ENCODE measurements at regions not wholly inside any gene's neighbourhood (a gene's known extent, or its start where the extent isn't known, plus 50 kb on each side); places are given as distances from the start of the nearest gene placed in this dataset.

DNA sequence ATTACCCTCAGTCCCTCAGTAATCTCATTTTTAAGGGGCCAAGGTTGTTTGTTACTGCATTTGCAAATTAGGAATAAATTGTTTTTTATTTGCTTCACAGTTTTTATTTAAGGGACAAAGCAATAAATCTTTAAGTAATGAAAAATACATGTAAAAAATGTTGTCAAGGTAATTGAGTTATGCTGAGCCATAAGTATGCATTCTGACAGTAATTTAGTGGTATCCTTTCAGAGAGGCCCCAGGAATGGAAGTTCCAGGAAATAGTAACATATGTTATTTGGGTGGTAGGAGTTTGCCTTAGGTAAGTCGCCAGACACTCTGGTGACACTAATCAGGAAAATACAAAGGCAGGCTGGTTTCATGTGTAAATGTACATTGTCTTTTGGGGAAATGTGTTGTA, 1787.9 kb upstream of the WWC1 start:
- DNase-seq (ENCODE audit: low read depth), result no peak
- TF ChIP-seq, protein P1, sequence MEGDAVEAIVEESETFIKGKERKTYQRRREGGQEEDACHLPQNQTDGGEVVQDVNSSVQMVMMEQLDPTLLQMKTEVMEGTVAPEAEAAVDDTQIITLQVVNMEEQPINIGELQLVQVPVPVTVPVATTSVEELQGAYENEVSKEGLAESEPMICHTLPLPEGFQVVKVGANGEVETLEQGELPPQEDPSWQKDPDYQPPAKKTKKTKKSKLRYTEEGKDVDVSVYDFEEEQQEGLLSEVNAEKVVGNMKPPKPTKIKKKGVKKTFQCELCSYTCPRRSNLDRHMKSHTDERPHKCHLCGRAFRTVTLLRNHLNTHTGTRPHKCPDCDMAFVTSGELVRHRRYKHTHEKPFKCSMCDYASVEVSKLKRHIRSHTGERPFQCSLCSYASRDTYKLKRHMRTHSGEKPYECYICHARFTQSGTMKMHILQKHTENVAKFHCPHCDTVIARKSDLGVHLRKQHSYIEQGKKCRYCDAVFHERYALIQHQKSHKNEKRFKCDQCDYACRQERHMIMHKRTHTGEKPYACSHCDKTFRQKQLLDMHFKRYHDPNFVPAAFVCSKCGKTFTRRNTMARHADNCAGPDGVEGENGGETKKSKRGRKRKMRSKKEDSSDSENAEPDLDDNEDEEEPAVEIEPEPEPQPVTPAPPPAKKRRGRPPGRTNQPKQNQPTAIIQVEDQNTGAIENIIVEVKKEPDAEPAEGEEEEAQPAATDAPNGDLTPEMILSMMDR (IDR thresholded peaks at IDR 0.05; ENCODE audit: insufficient read depth, low read length, poor library complexity, severe bottlenecking), result no peak
- no peak overlapping the region for H3K4me3 ChIP-seq (ENCODE audit: low read depth, low read length)

DNA sequence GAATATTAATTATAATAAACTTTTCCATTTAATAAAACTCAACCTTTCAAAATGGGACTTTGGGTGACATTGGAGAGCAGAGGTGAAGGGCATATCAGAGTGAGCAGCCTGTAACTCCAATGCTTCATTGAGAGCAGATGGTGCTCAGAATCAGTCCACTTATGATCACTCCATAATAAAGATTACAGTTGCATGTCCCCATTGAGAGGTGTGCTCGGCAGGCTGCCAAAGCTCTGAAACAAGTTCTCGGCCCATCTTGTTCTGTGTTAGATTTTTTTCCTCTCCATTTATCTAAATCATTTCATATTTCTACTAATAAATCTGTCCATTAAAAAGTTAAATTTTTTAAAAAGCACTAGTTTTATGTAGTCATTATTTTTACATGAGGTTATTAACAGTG, 1786.4 kb upstream of the WWC1 start:
- no peaks in the 10 kb centered on the region for H3K27me3 ChIP-seq (ENCODE audit: control insufficient read depth, insufficient read depth, low read length)
- TF ChIP-seq, protein P1 (IDR thresholded peaks at IDR 0.05; ENCODE audit: insufficient read depth, low read length, poor library complexity, severe bottlenecking), result no peak
- H3K4me3 ChIP-seq (ENCODE audit: low read depth, low read length), result no peak overlapping the region
- no peak for DNase-seq (ENCODE audit: low read depth)
- no peaks in the 10 kb centered on the region for H3K36me3 ChIP-seq (ENCODE audit: control insufficient read depth, insufficient read depth, low read length)

More for the DNA sequence above, 1787.9 kb upstream of the WWC1 start:
- H3K27me3 ChIP-seq (ENCODE audit: control insufficient read depth, insufficient read depth, low read length), result no peaks in the 10 kb centered on the region
- H3K36me3 ChIP-seq (ENCODE audit: control insufficient read depth, insufficient read depth, low read length), result no peaks in the 10 kb centered on the region

DNA sequence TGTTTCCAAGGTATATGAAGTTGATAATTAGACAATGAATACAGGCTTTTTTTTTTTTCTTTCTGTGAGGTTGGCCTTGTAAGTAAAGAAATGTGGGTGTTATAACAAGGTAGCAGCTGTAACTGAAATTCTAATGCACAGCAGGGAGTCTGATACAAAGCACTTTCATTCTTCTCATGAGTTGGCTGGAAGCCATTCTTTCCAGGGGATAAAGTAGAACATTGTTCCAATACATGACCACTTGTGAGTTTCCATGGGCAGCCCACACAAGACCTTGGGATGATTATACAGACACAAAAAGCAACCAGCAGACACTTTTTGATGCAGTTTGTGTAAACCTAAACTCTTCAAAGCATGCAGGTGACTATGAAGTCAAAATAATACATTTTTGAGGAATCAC, 1785.9 kb upstream of the WWC1 start:
- H3K4me3 ChIP-seq (ENCODE audit: low read depth, low read length), result no peak overlapping the region
- no peaks in the 10 kb centered on the region for H3K36me3 ChIP-seq (ENCODE audit: control insufficient read depth, insufficient read depth, low read length)
- TF ChIP-seq, protein P1 (IDR thresholded peaks at IDR 0.05; ENCODE audit: insufficient read depth, low read length, poor library complexity, severe bottlenecking), result no peak
- DNase-seq (ENCODE audit: low read depth), result no peak
- H3K27me3 ChIP-seq (ENCODE audit: control insufficient read depth, insufficient read depth, low read length), result no peaks in the 10 kb centered on the region

DNA sequence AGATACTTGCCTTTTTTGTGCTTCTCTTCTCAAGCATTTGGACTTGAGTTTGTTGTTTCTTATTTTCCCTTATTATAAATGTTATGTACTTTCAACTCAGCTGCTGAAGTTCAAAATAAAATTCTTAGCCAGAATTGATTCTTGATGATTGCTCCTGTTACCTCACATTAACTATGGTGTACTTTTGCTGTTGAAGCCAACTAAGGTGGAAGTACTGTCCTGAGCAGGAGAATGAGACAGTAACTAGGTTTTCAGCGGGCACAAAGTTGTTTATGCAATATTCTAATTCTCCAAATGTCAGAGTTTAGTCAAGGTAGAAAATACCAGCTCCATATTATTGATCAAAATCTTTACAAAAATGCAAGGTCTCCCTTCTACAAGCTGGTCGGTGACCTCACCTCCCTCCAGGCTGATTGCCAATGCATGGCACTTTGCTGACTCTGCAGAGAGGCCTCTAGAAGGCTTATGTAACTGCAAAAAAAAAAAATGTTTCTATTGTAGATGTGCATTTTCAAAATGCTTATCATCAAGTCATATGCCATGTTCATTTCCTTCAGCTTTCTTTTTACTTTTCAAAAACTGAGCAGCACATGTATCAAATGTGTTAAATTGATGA, 1783.5 kb upstream of the WWC1 start:
- H3K27me3 ChIP-seq (ENCODE audit: control insufficient read depth, insufficient read depth, low read length), result no peaks in the 10 kb centered on the region
- no peak overlapping the region for H3K4me3 ChIP-seq (ENCODE audit: low read depth, low read length)
- TF ChIP-seq, protein P1 (IDR thresholded peaks at IDR 0.05; ENCODE audit: insufficient read depth, low read length, poor library complexity, severe bottlenecking), result no peak
- DNase-seq (ENCODE audit: low read depth), result no peak
- H3K36me3 ChIP-seq (ENCODE audit: control insufficient read depth, insufficient read depth, low read length), result no peaks in the 10 kb centered on the region

DNA sequence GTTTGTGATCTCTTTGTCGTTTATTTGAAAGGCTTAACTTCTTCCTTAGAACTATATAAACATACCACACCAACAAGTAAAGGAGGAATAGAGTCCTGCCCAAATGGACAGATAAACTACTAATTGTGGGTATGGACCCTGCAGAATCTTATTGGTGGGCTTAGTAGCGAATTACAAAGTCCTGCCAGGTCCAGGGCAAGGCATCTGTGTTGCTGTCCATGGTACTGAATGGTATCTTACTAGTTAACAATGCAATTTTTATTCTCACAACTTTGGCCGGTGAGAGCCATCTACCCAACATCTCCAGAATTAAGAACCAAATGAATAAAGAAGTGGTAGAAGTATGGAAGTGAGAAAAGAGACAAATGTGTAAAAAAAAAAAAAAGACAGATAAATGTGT, 1782.4 kb upstream of the WWC1 start:
- H3K27me3 ChIP-seq (ENCODE audit: control insufficient read depth, insufficient read depth, low read length), result no peaks in the 10 kb centered on the region
- DNase-seq (ENCODE audit: low read depth), result no peak
- no peak overlapping the region for H3K4me3 ChIP-seq (ENCODE audit: low read depth, low read length)
- TF ChIP-seq, protein P1 (IDR thresholded peaks at IDR 0.05; ENCODE audit: insufficient read depth, low read length, poor library complexity, severe bottlenecking), result no peak
- H3K36me3 ChIP-seq (ENCODE audit: control insufficient read depth, insufficient read depth, low read length), result no peaks in the 10 kb centered on the region

DNA sequence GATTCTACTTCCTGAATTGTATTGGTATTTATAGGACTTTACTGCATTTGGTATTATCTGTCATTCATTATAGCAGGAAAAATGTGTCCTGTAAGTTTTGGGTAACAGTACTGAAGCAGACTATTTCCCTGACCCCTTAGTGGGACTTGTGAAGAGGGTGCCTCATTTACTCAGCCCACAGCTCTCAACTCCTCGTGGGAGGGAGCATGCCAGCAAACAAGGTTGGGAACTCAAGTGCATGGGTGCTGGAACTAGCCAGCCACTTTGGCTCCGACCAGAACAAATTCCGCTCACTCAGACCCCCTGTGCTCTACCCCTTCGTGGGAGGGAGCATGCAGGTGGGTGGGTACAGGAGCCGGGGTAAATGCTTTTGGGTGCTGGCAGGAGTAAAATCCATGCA, 1773.5 kb upstream of the WWC1 start:
- H3K27me3 ChIP-seq (ENCODE audit: control insufficient read depth, insufficient read depth, low read length), result no peaks in the 10 kb centered on the region
- no peak overlapping the region for H3K4me3 ChIP-seq (ENCODE audit: low read depth, low read length)
- no peak for DNase-seq (ENCODE audit: low read depth)
- no peaks in the 10 kb centered on the region for H3K36me3 ChIP-seq (ENCODE audit: control insufficient read depth, insufficient read depth, low read length)
- TF ChIP-seq, protein P1 (IDR thresholded peaks at IDR 0.05; ENCODE audit: insufficient read depth, low read length, poor library complexity, severe bottlenecking), result no peak

All from kidney epithelial cell (primary cell).